ENCODE measurements at regions not wholly inside any gene's neighbourhood (a gene's known extent, or its start where the extent isn't known, plus 50 kb on each side); places are given as distances from the start of the nearest gene placed in this dataset.

DNA sequence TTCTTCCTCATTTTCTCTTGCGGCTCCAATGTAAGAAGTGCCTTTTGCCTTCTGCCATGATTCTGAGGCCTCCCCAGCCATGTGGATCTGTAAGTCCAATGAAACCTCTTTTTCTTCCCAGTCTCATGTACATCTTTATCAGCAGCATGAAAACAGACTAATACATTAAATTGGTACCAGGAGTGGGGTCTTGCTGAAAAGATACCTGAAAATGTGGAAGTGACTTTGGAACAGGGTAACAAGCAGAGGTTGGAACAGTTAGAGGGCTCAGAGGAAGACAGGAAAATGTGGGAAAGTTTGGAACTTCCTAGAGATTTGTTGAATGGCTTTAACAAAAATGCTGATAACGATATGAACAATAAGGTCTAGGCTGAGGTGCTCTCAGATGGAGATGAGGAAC, 316.7 kb upstream of the HS3ST5 start (continued):
- TF ChIP-seq REST (IDR thresholded peaks at IDR 0.05; ENCODE audit: unreplicated experiment) (no peak), JUNB (IDR thresholded peaks at IDR 0.05; ENCODE audit: unreplicated experiment) (no peak), ZNF331 (CRISPR knock-in tag; IDR thresholded peaks at IDR 0.05; ENCODE audit: low read depth) (no peak), EZH2 (IDR thresholded peaks at IDR 0.05; ENCODE audit: low read depth, unreplicated experiment) (no peak), EZH2phosphoT487 (IDR thresholded peaks at IDR 0.05; ENCODE audit: unreplicated experiment) (no peak)
- TF ChIP-seq, protein P1, sequence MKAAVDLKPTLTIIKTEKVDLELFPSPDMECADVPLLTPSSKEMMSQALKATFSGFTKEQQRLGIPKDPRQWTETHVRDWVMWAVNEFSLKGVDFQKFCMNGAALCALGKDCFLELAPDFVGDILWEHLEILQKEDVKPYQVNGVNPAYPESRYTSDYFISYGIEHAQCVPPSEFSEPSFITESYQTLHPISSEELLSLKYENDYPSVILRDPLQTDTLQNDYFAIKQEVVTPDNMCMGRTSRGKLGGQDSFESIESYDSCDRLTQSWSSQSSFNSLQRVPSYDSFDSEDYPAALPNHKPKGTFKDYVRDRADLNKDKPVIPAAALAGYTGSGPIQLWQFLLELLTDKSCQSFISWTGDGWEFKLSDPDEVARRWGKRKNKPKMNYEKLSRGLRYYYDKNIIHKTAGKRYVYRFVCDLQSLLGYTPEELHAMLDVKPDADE (IDR thresholded peaks at IDR 0.05) = no peak

DNA sequence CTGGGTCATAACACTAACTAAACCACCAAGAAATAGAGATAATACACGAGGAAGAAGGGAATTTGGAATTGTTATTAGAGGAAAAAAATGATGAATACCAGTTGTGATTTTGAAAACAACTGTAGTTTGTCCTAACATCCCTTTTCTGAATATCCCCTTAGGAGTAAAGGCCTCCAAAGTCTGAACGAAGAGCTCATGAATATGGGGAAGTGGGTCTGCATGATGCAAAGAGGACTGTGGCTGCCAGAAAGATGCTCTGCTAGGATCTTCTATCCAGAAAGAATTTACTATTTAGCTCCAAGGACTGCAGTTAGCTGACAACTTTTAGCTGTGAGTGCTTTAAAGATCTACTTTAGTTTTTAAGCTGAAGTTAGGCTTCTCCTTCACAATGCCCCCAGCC, 308.8 kb upstream of the HS3ST5 start:
- Histone ChIP-seq H3K4me2 (no peak overlapping the region), H3K4me1 (ENCODE audit: insufficient read depth) (no peaks in the 10 kb centered on the region), H3K36me3 (ENCODE audit: insufficient read depth) (no peaks in the 10 kb centered on the region), H3K4me3 (no peak overlapping the region), H3K27ac (ENCODE audit: low read depth) (no peak overlapping the region), H3K27me3 (ENCODE audit: insufficient read depth) (no peaks in the 10 kb centered on the region), H3K79me2 (replicated peaks; ENCODE audit: insufficient read depth) (no peaks in the 10 kb centered on the region), H3F3A (replicated peaks; ENCODE audit: low read depth) (no peaks in the 10 kb centered on the region), H2AFZ (no peak overlapping the region), H4K20me1 (replicated peaks; ENCODE audit: insufficient read depth) (no peaks in the 10 kb centered on the region), H3K9me2 (ENCODE audit: insufficient read depth) (no peaks in the 10 kb centered on the region)
- H3K4me3 Mint-ChIP-seq = no peak overlapping the region
- ATAC-seq (no peak), DNase-seq (ENCODE audit: low spot score) (no peak)
- H3K27ac Mint-ChIP-seq = no peak overlapping the region
- H3K4me1 Mint-ChIP-seq = 0 out of 3 replicates have a peak, but pooled peaks cover 3% of the 10 kb centered on the region
- H3K27me3 Mint-ChIP-seq (ENCODE audit: insufficient read depth, low read depth, poor library complexity) = peaks cover 2% of the 10 kb centered on the region
- no peaks in the 10 kb centered on the region for H3K9me3 Mint-ChIP-seq
- no peaks in the 10 kb centered on the region for H3K36me3 Mint-ChIP-seq (ENCODE audit: low read depth)
- no peak for TF ChIP-seq ZNF114 (CRISPR knock-in tag; IDR thresholded peaks at IDR 0.05)
- TF ChIP-seq JUNB (IDR thresholded peaks at IDR 0.05; ENCODE audit: unreplicated experiment) = no peak
- TF ChIP-seq, protein P2, sequence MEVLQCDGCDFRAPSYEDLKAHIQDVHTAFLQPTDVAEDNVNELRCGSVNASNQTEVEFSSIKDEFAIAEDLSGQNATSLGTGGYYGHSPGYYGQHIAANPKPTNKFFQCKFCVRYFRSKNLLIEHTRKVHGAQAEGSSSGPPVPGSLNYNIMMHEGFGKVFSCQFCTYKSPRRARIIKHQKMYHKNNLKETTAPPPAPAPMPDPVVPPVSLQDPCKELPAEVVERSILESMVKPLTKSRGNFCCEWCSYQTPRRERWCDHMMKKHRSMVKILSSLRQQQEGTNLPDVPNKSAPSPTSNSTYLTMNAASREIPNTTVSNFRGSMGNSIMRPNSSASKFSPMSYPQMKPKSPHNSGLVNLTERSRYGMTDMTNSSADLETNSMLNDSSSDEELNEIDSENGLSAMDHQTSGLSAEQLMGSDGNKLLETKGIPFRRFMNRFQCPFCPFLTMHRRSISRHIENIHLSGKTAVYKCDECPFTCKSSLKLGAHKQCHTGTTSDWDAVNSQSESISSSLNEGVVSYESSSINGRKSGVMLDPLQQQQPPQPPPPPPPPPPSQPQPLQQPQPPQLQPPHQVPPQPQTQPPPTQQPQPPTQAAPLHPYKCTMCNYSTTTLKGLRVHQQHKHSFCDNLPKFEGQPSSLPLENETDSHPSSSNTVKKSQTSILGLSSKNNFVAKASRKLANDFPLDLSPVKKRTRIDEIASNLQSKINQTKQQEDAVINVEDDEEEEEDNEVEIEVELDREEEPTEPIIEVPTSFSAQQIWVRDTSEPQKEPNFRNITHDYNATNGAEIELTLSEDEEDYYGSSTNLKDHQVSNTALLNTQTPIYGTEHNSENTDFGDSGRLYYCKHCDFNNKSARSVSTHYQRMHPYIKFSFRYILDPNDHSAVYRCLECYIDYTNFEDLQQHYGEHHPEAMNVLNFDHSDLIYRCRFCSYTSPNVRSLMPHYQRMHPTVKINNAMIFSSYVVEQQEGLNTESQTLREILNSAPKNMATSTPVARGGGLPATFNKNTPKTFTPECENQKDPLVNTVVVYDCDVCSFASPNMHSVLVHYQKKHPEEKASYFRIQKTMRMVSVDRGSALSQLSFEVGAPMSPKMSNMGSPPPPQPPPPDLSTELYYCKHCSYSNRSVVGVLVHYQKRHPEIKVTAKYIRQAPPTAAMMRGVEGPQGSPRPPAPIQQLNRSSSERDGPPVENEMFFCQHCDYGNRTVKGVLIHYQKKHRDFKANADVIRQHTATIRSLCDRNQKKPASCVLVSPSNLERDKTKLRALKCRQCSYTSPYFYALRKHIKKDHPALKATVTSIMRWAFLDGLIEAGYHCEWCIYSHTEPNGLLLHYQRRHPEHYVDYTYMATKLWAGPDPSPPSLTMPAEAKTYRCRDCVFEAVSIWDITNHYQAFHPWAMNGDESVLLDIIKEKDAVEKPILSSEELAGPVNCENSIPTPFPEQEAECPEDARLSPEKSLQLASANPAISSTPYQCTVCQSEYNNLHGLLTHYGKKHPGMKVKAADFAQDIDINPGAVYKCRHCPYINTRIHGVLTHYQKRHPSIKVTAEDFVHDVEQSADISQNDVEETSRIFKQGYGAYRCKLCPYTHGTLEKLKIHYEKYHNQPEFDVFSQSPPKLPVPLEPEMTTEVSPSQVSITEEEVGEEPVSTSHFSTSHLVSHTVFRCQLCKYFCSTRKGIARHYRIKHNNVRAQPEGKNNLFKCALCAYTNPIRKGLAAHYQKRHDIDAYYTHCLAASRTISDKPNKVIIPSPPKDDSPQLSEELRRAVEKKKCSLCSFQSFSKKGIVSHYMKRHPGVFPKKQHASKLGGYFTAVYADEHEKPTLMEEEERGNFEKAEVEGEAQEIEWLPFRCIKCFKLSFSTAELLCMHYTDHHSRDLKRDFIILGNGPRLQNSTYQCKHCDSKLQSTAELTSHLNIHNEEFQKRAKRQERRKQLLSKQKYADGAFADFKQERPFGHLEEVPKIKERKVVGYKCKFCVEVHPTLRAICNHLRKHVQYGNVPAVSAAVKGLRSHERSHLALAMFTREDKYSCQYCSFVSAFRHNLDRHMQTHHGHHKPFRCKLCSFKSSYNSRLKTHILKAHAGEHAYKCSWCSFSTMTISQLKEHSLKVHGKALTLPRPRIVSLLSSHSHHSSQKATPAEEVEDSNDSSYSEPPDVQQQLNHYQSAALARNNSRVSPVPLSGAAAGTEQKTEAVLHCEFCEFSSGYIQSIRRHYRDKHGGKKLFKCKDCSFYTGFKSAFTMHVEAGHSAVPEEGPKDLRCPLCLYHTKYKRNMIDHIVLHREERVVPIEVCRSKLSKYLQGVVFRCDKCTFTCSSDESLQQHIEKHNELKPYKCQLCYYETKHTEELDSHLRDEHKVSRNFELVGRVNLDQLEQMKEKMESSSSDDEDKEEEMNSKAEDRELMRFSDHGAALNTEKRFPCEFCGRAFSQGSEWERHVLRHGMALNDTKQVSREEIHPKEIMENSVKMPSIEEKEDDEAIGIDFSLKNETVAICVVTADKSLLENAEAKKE (CRISPR knock-in tag; IDR thresholded peaks at IDR 0.05) = no peak
- TF ChIP-seq, protein P1 (IDR thresholded peaks at IDR 0.05) = no peak
- TF ChIP-seq POLR2AphosphoS5 (IDR thresholded peaks at IDR 0.05; ENCODE audit: low read depth) = no peak
- TF ChIP-seq EZH2phosphoT487 (IDR thresholded peaks at IDR 0.05; ENCODE audit: unreplicated experiment) = no peak
- no peak for TF ChIP-seq EZH2 (IDR thresholded peaks at IDR 0.05; ENCODE audit: low read depth, unreplicated experiment)

Measured in GM23338 (cell line).